GM13977 (cell line): ENCODE measurements at regions not wholly inside any gene's neighbourhood (a gene's known extent, or its start where the extent isn't known, plus 50 kb on each side); places are given as distances from the start of the nearest gene placed in this dataset.

Source experiments
- DNase-seq: peaks from one replicate; pipeline ENCODE4 v3.0.0; 2012; ENCODE audit warnings: low spot score
- CTCF ChIP-seq: IDR thresholded peaks from 2 replicates; pipeline ENCODE4 v1.5.1; 2012; ENCODE audit warnings: mild to moderate bottlenecking, control low read depth; ENCODE audit not compliant: insufficient read depth; ENCODE audit errors: extremely low read depth, missing control alignments
- in situ Hi-C: fragments of 300-500 bp; cut with MboI; formaldehyde crosslinking; loops from one replicate; pipeline ENCODE4 v1.12.0; 2022; ENCODE audit warnings: low sequenced_read_pairs, low pct_unique_long_range_greater_than_20kb, mixed read lengths, inconsistent platforms; ENCODE audit not compliant: unreplicated experiment

DNA sequence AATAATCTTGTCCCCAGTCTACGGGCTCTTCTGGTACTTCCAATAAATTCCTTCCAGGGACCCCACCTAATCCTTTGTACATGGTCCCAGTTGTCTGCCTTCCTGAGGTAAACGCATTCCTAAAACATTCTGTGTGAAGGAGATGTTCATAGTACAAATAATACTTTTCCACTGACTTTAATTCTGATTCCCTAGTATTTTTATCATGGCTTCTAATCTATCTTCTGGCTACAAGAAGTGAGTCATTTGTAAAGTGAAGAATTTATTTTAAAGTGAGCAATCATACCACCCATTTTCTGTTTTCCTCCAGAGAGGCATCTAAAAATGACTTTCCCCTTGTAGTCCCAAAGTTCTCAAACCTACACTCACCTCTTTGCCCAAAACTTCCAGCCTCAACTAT lies 65.9 kb upstream of the NUDT4 start:
- DNase-seq: no peak
- in situ Hi-C loops: no loop called here
- TF ChIP-seq CTCF: no peak

- in situ Hi-C loops: no loop called here
- TF ChIP-seq CTCF: no peak
- DNase-seq: no peak
Measured at GRCh38 chr12:93314177-93314497, 63.6 kb upstream of the NUDT4 start.

GRCh38 chr12:93315385-93315906 lies 62.3 kb upstream of the NUDT4 start:
- in situ Hi-C loops: no loop called here
- no peak for DNase-seq
- TF ChIP-seq CTCF: no peak

DNA sequence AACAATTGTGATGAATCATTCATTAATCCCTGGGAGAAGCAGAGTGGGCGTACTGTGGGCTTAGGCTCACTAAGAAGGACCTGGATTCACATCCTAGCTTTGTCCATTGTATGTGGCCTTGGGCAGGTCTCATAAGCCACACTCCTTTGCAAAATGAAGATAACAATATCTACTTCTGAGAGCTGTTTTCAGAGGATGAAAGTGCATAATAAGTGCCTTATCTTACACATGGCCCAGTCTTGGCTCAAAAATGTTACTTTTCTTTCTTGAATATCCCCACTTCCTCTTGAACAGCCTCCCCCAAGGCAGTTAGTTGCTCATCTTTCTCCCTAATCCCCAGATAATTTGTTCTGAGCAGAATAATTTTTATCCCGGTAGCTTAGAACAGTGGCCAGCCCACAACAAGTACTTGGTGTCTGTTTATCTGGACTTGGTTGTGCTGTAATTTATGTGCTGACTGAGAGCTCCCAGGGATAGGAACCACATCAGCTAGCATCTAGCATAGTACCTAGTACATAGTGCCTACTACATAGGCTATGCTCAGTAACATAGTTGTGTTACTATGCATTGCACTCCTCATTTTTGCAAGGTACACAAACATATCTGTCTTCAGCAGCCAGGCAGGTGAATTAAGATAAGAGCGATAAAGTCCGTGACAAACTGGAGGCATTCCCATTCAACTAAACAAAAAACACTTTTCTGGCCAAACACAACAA lies 61.7 kb upstream of the NUDT4 start:
- in situ Hi-C loops: no loop called here
- no peak for TF ChIP-seq CTCF
- no peak for DNase-seq

- in situ Hi-C loops: no loop called here
- no peak for TF ChIP-seq CTCF
- DNase-seq: no peak
Measured at GRCh38 chr12:93316623-93316971, 61.1 kb upstream of the NUDT4 start.

- TF ChIP-seq CTCF: no peak
- no peak for DNase-seq
- in situ Hi-C loops: no loop called here
Measured at GRCh38 chr12:93317227-93317626, 60.5 kb upstream of the NUDT4 start.
